DND-41 (cell line): ENCODE measurements at regions not wholly inside any gene's neighbourhood (a gene's known extent, or its start where the extent isn't known, plus 50 kb on each side); places are given as distances from the start of the nearest gene placed in this dataset.

Source experiments
- ATAC-seq: fragments of 200-7000 bp; cut with Tn5 transposase; 3 replicates; pipeline ENCODE4 v1.9.1; 2021; ENCODE audit warnings: low read depth; ENCODE audit not compliant: insufficient read depth
- DNase-seq: peaks from one replicate; pipeline ENCODE4 v3.0.0-alpha.2; 2020
- H2AFZ ChIP-seq: 2 replicates; pipeline ENCODE4 v1.6.0; 2012; ENCODE audit warnings: low read depth, low read length
- H3K27ac ChIP-seq: 2 replicates; pipeline ENCODE4 v1.5.1; 2012; ENCODE audit warnings: low read length, inconsistent platforms
- H3K27me3 ChIP-seq: fragments of 200-600 bp; sonication (generic); 2 replicates; pipeline ENCODE4 v1.6.0; 2012; ENCODE audit warnings: low read length, mild to moderate bottlenecking, inconsistent platforms; ENCODE audit not compliant: insufficient read depth, poor library complexity
- H3K36me3 ChIP-seq: 2 replicates; pipeline ENCODE4 v1.5.1; 2012; ENCODE audit warnings: low read length, inconsistent platforms; ENCODE audit not compliant: insufficient read depth
- H3K4me1 ChIP-seq: 2 replicates; pipeline ENCODE4 v1.5.1; 2012; ENCODE audit warnings: mild to moderate bottlenecking, low read length; ENCODE audit not compliant: insufficient read depth
- H3K4me2 ChIP-seq: 2 replicates; pipeline ENCODE4 v1.6.0; 2012; ENCODE audit warnings: mild to moderate bottlenecking, moderate library complexity, low read length, inconsistent platforms; ENCODE audit not compliant: insufficient read depth
- H3K4me3 ChIP-seq, 2 experiments: fragments of 200-600 bp in 1 of 2; shearing (Covaris generic) in 1 of 2; 2 replicates each; pipeline ENCODE4 v1.5.1; 2012 to 2016; ENCODE audit warnings: inconsistent platforms in 2 of 2, low read length in 2 of 2, mild to moderate bottlenecking in 2 of 2, low read depth in 1 of 2, moderate library complexity in 1 of 2
- H3K79me2 ChIP-seq: 2 replicates; pipeline ENCODE4 v1.6.0; 2012; ENCODE audit warnings: low read length, inconsistent platforms; ENCODE audit not compliant: insufficient read depth
- H3K9ac ChIP-seq: 2 replicates; pipeline ENCODE4 v1.6.0; 2012; ENCODE audit warnings: low read depth, mild to moderate bottlenecking, inconsistent platforms, low read length, moderate library complexity
- H3K9me3 ChIP-seq: 2 replicates; pipeline ENCODE4 v1.5.1; 2012; ENCODE audit warnings: low read length, moderate library complexity, mild to moderate bottlenecking, inconsistent platforms; ENCODE audit not compliant: insufficient read depth, severe bottlenecking
- H4K20me1 ChIP-seq: 2 replicates; pipeline ENCODE4 v1.6.0; 2012; ENCODE audit warnings: low read length; ENCODE audit not compliant: insufficient read depth
- CTCF ChIP-seq: IDR thresholded peaks from 2 replicates; pipeline ENCODE4 v1.5.1; 2012; ENCODE audit warnings: borderline replicate concordance, low read length, moderate library complexity, mild to moderate bottlenecking; ENCODE audit not compliant: poor library complexity, severe bottlenecking; ENCODE audit errors: extremely low read depth
- EZH2 ChIP-seq: IDR thresholded peaks from 3 replicates; pipeline ENCODE4 v1.6.1; 2012; ENCODE audit warnings: borderline replicate concordance, low read depth, mild to moderate bottlenecking, moderate library complexity, low read length, inconsistent platforms; ENCODE audit not compliant: severe bottlenecking

GRCh38 chr4:114458728-114459127 lies 139.9 kb upstream of the UGT8 start:
- Histone ChIP-seq H3K9me3 (no peaks in the 10 kb centered on the region), H4K20me1 (no peaks in the 10 kb centered on the region), H2AFZ (no peak overlapping the region), H3K4me1 (no peaks in the 10 kb centered on the region), H3K27me3 (no peaks in the 10 kb centered on the region), H3K79me2 (no peaks in the 10 kb centered on the region), H3K4me3 (no peak overlapping the region), H3K36me3 (no peaks in the 10 kb centered on the region), H3K4me2 (no peak overlapping the region), H3K9ac (no peak overlapping the region), H3K27ac (no peak overlapping the region)
- DNase-seq, result no peak
- no peak for ATAC-seq
- no peak for TF ChIP-seq CTCF
- TF ChIP-seq EZH2, result no peak

- Histone ChIP-seq H3K4me3 (no peak overlapping the region), H3K4me2 (no peak overlapping the region), H3K36me3 (no peaks in the 10 kb centered on the region), H3K4me1 (no peaks in the 10 kb centered on the region), H3K9ac (no peak overlapping the region), H3K9me3 (no peaks in the 10 kb centered on the region), H3K27ac (no peak overlapping the region), H4K20me1 (no peaks in the 10 kb centered on the region), H3K27me3 (no peaks in the 10 kb centered on the region), H3K79me2 (no peaks in the 10 kb centered on the region), H2AFZ (no peak overlapping the region)
- no peak for TF ChIP-seq EZH2
- no peak for TF ChIP-seq CTCF
- no peak for DNase-seq
- ATAC-seq, result no peak
These were observed 133.8 kb upstream of the UGT8 start for GRCh38 chr4:114464726-114465272.

- DNase-seq, result no peak
- ATAC-seq, result no peak
- no peak overlapping the region for H3K9ac ChIP-seq
- no peaks in the 10 kb centered on the region for H4K20me1 ChIP-seq
- H3K4me3 ChIP-seq, result no peak overlapping the region
- H3K27ac ChIP-seq, result no peak overlapping the region
- H3K36me3 ChIP-seq, result no peaks in the 10 kb centered on the region
- H3K27me3 ChIP-seq, result no peaks in the 10 kb centered on the region
- H3K4me2 ChIP-seq, result no peak overlapping the region
- no peaks in the 10 kb centered on the region for H3K4me1 ChIP-seq
- TF ChIP-seq CTCF (no peak), EZH2 (no peak)
- H3K9me3 ChIP-seq, result no peaks in the 10 kb centered on the region
- H3K79me2 ChIP-seq, result no peaks in the 10 kb centered on the region
- H2AFZ ChIP-seq, result no peak overlapping the region
These were observed 132.8 kb upstream of the UGT8 start for GRCh38 chr4:114465766-114466165.

- no peaks in the 10 kb centered on the region for H4K20me1 ChIP-seq
- no peak overlapping the region for H3K9ac ChIP-seq
- no peaks in the 10 kb centered on the region for H3K27me3 ChIP-seq
- TF ChIP-seq CTCF, result no peak
- TF ChIP-seq EZH2, result no peak
- no peaks in the 10 kb centered on the region for H3K9me3 ChIP-seq
- H3K4me2 ChIP-seq, result no peak overlapping the region
- ATAC-seq (no peak), DNase-seq (no peak)
- no peak overlapping the region for H2AFZ ChIP-seq
- H3K4me1 ChIP-seq, result no peaks in the 10 kb centered on the region
- H3K4me3 ChIP-seq, result no peak overlapping the region
- no peaks in the 10 kb centered on the region for H3K36me3 ChIP-seq
- no peak overlapping the region for H3K27ac ChIP-seq
- H3K79me2 ChIP-seq, result no peaks in the 10 kb centered on the region
These were observed 132.3 kb upstream of the UGT8 start for GRCh38 chr4:114466299-114466698.
